Esophagus muscularis mucosa (tissue), 4 donors: ENCODE measurements at regions not wholly inside any gene's neighbourhood (a gene's known extent, or its start where the extent isn't known, plus 50 kb on each side); places are given as distances from the start of the nearest gene placed in this dataset.

ENCODE experiments used
- DNase-seq: peaks from one replicate; pipeline ENCODE4 v3.0.0-alpha.2; 2017; ENCODE audit errors: extremely low spot score
- H3K27ac ChIP-seq, 4 donors: fragments of 200-600 bp; sonication (generic); replicated peaks in 1 of 4; 1 replicate in 3 of 4; 2 replicates in 1 of 4; pipeline ENCODE4 v1.5.1; 2016 to 2019; ENCODE audit warnings: mild to moderate bottlenecking in 1 of 4
- H3K27me3 ChIP-seq, 4 donors: fragments of 200-600 bp; sonication (generic); one replicate each; pipeline versions ENCODE4 v1.5.1 to v1.6.0; 2016 to 2019
- H3K36me3 ChIP-seq, 4 donors: fragments of 200-600 bp; sonication (generic); one replicate each; pipeline ENCODE4 v1.5.1; 2016 to 2019
- H3K4me1 ChIP-seq, 4 donors: fragments of 200-600 bp; sonication (generic); one replicate each; pipeline ENCODE4 v1.5.1; 2016 to 2019
- H3K4me3 ChIP-seq, 4 donors: fragments of 200-600 bp; sonication (generic); 1 replicate in 2 of 4; 2 replicates in 2 of 4; pipeline ENCODE4 v1.5.1; 2016 to 2019; ENCODE audit warnings: mild to moderate bottlenecking in 4 of 4, moderate library complexity in 1 of 4
- H3K9me3 ChIP-seq, 4 donors: fragments of 200-600 bp; sonication (generic); 1 replicate in 3 of 4; 2 replicates in 1 of 4; pipeline ENCODE4 v1.5.1; 2016 to 2019
- CTCF ChIP-seq, 3 experiments: fragments of 200-600 bp in 2 of 3; fragments of 450-650 bp in 1 of 3; sonication (generic) in 2 of 3; IDR thresholded peaks; one replicate each; pipeline ENCODE4 v1.5.1; 2017 to 2019; ENCODE audit warnings: antibody characterized with exemption in 3 of 3, mild to moderate bottlenecking in 2 of 3, moderate library complexity in 1 of 3
- EP300 ChIP-seq: sonication (generic); formaldehyde crosslinking; IDR thresholded peaks from one replicate; pipeline ENCODE4 v1.6.1; 2017; ENCODE audit warnings: antibody characterized with exemption
- POLR2A ChIP-seq: fragments of 450-650 bp; IDR thresholded peaks from one replicate; pipeline ENCODE4 v1.6.1; 2017; ENCODE audit warnings: antibody characterized with exemption, moderate library complexity, mild to moderate bottlenecking, low read depth
- POLR2AphosphoS5 ChIP-seq, 2 donors: sonication (generic); formaldehyde crosslinking; IDR thresholded peaks; one replicate each; pipeline ENCODE4 v1.6.1; 2017; ENCODE audit warnings: antibody characterized with exemption in 2 of 2
- WGBS: methylation state at CpG from one replicate; pipeline ENCODE4 v1.1.5; 2018; 5-methylcytosine and 5-hydroxymethylcytosine counted together
- intact Hi-C: fragments of 100-400 bp; cut with DNase I; formaldehyde crosslinking; loops from one replicate; pipeline ENCODE4 v1.15.1; 2023

- H3K27me3 ChIP-seq, result no peaks in the 10 kb centered on the region
- H3K27ac ChIP-seq, result no peak overlapping the region
- no peak for DNase-seq
- no peaks in the 10 kb centered on the region for H3K9me3 ChIP-seq
- H3K4me3 ChIP-seq, result no peak overlapping the region
- TF ChIP-seq EP300 (no peak), CTCF (IDR thresholded peaks at IDR 0.05) (no peak), POLR2AphosphoS5 (IDR thresholded peaks at IDR 0.05) (no peak), POLR2A (no peak)
- H3K36me3 ChIP-seq, result no peaks in the 10 kb centered on the region
- H3K4me1 ChIP-seq, result no peaks in the 10 kb centered on the region
- 83% methylated on average over 1 of the region's 1 CpG for WGBS
- intact Hi-C loops, result no loop called here
Observed at GRCh38 chr3:111303760-111304159, 232.1 kb downstream of the NECTIN3 start.

DNA sequence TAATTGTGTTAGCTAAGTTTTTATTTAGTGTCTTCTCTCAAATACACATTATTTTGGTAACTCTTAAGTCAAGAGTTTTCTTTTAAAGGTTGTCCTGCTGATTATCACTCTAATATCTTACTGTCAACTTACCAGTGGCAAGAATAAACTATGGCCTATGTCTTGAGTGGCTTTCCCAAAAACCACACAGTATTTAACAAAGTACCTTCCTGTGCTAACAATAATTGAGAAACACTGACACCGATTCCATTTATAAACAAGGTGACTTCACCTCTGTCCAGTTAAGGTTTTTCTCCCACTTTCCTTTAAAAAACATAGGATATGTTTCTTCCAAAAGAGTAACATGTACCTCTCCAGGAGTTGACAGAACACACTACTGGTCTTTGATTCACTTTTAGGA is 234.3 kb upstream of the CD96 start:
- intact Hi-C loops, result no loop called here
- 87% methylated on average over 1 of the region's 1 CpG for WGBS
- H3K9me3 ChIP-seq, result no peaks in the 10 kb centered on the region
- H3K4me3 ChIP-seq, result no peak overlapping the region
- H3K27me3 ChIP-seq, result no peaks in the 10 kb centered on the region
- DNase-seq, result no peak
- no peak for TF ChIP-seq POLR2AphosphoS5 (IDR thresholded peaks at IDR 0.05)
- no peak for TF ChIP-seq POLR2A
- TF ChIP-seq EP300, result no peak
- TF ChIP-seq CTCF (IDR thresholded peaks at IDR 0.05), result no peak
- no peaks in the 10 kb centered on the region for H3K36me3 ChIP-seq
- no peaks in the 10 kb centered on the region for H3K4me1 ChIP-seq
- H3K27ac ChIP-seq, result no peak overlapping the region

DNA sequence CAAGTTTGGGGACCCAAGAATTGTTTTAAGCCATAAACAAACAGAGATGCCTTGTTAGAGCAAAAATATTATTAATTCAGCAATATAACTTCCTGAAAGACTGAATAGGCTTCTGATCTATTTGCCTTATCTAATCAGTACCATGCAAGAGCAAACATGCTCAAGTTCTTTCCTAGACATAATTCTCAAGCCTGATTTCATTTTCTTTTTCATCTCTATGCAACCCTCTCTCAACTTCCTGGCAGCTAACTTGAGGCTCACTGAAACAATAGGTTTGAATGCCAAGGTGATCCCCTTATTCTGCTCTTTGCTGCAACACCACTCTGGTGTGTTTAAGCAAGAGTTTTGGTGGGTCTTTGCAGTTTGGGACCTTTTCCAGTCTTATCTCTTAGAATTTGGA is 230.9 kb upstream of the CD96 start:
- Histone ChIP-seq H3K36me3 (no peaks in the 10 kb centered on the region), H3K4me3 (no peak overlapping the region), H3K27ac (no peak overlapping the region), H3K27me3 (no peaks in the 10 kb centered on the region), H3K4me1 (peaks cover 0 to 20% (median 15%) of the 10 kb centered on the region in 4 donors), H3K9me3 (no peaks in the 10 kb centered on the region)
- no peak for TF ChIP-seq POLR2AphosphoS5 (IDR thresholded peaks at IDR 0.05)
- intact Hi-C loops, result no loop called here
- DNase-seq, result no peak

DNA sequence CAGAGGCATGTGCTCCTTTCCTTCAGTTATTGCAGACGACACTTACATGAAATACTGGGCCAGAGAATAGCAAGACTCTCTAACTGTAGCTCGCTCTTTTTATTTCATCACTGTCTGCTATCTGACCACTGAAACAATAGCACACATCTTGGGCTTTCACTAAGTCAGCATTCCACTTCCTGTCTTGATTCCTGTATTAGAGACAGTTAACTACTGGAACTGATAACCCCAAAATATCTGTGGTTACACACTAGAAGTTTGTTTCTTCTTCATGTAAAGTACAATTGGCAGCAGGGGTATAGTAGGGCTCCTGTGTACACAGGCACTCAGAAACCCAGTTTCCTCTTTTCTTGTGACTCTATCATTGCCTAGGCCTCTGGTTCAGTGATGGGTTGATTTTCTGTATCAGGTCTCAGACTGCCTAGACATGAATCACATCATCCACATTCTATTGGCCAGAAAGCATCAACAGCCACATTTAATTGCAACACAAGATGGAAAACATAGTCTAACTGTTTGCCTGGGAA is 230.2 kb upstream of the CD96 start:
- Histone ChIP-seq H3K36me3 (no peaks in the 10 kb centered on the region), H3K27me3 (no peaks in the 10 kb centered on the region), H3K4me1 (peaks cover 0 to 22% (median 17%) of the 10 kb centered on the region in 4 donors), H3K27ac (no peak overlapping the region), H3K9me3 (no peaks in the 10 kb centered on the region), H3K4me3 (no peak overlapping the region)
- intact Hi-C loops, result no loop called here
- 76% methylated on average over 2 of the region's 2 CpGs for WGBS
- TF ChIP-seq POLR2A (no peak), CTCF (IDR thresholded peaks at IDR 0.05) (no peak), POLR2AphosphoS5 (IDR thresholded peaks at IDR 0.05) (no peak), EP300 (no peak)
- DNase-seq, result no peak

DNA sequence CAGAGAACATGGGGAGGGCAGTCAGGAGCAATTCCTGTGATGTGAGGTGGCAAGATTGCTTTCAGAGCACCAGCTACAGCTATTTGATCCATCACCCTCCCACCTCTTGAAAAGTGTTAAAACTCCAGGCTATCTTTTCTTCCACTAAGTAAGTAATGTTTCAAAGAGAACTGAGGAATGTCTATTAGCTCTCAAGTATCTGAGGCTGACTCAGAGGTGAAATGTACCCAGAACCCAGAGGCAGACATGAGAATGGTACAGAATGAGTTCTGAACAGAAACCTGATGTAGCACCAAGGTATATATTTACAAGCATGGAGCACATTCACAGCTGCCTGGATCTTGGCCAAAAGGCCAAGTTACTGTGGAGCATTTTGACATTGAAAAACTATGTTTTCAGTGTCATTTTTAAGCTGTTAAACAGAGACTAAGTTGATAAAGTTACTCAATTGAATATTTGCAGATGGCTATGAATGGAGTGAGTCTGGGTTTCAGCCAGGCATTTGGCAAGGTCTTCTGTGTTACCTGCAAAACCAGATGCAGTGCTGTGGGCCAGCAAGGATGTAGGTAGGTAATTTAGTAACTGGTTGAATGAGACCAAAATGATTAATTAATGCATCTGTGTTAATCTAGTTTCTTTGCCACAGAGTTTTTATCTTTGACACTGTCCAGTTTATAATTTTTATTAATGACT is 227.7 kb upstream of the CD96 start:
- no peaks in the 10 kb centered on the region for H3K36me3 ChIP-seq
- intact Hi-C loops, result no loop called here
- H3K27ac ChIP-seq, result no peak overlapping the region
- no peak for DNase-seq
- H3K4me1 ChIP-seq, result peaks cover 0 to 22% (median 17%) of the 10 kb centered on the region in 4 donors
- TF ChIP-seq CTCF (IDR thresholded peaks at IDR 0.05) (no peak), POLR2A (no peak), POLR2AphosphoS5 (IDR thresholded peaks at IDR 0.05) (no peak)
- no peaks in the 10 kb centered on the region for H3K9me3 ChIP-seq
- no peak overlapping the region for H3K4me3 ChIP-seq
- no peaks in the 10 kb centered on the region for H3K27me3 ChIP-seq
